Retinal pigment epithelial cell (primary cell): ENCODE measurements at regions not wholly inside any gene's neighbourhood (a gene's known extent, or its start where the extent isn't known, plus 50 kb on each side); places are given as distances from the start of the nearest gene placed in this dataset.
"Not testable (repeated sequence)": the region's sequence is repeated elsewhere in the genome, so short reads cannot be mapped to it uniquely, and the experiment has no call there.

Experiments
- DNase-seq: peaks from one replicate; pipeline ENCODE4 v3.0.0-alpha.2; 2010; ENCODE audit warnings: low read depth
- H3K4me3 ChIP-seq: 2 replicates; pipeline ENCODE4 v1.5.1; 2011; ENCODE audit warnings: mild to moderate bottlenecking, low read length, control low read depth, moderate library complexity
- CTCF ChIP-seq: conservative IDR thresholded peaks from 2 replicates; pipeline ENCODE4 v1.5.1; 2011; ENCODE audit warnings: low read depth, low read length, control low read depth, inconsistent platforms

- DNase-seq: no peak
- no peak for TF ChIP-seq CTCF
- H3K4me3 ChIP-seq: no peak overlapping the region
Observed at GRCh38 chr7:69377191-69377590, 221.1 kb upstream of the AUTS2 start.

DNA sequence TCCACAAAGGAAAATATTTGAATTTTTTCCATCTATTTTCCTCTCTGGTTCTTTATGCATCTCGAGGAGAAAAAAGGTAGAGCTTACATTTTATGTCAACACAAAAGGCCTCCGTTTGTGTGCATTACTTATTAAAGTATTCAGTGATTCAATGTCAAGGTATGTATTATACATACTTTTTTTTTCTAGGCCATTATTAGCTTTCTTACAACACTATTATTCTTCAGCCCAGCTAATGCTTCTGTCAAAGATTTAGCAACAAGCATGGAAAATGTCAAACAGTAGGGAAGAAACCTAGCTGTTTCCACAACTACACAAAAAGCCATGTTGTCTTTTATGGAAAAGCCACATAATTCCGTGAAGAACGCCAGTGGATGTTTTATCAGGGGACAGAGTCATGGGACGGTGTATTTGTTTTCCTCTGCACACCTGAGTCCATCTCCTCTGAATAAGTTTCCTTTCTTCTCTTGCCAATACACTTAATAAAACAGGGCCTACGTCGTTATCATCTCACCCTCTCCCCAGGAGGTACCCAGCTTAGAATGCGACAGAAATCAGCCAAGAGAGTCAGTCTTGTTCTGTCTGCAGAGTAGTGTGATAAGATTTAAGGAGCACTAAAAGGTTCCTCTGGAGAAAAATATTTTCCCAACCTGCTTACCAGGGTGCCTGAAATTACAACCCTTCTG is 209.7 kb upstream of the AUTS2 start:
- no peak for TF ChIP-seq CTCF
- DNase-seq: no peak
- no peak overlapping the region for H3K4me3 ChIP-seq

DNA sequence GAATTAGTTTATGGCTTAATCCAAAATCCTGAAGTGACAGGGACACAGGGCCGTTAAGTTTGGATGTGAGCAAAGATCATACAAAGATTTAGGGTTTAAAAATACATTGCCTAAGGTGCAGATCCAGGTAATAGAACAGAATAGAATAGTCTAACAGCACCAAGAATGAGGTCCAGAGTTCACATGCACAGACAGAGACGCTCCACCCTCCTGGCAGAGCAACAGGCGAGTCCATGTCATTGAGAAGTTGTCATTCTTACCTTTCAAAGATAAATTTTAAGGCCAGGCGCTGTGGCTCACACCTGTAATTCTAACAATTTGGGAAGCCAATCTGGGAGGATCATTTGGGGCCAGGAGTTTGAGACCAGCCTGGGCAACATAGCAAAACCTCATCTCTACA is 209.1 kb upstream of the AUTS2 start:
- no peak overlapping the region for H3K4me3 ChIP-seq
- no peak for DNase-seq
- no peak for TF ChIP-seq CTCF

GRCh38 chr7:69393912-69394311 is 204.4 kb upstream of the AUTS2 start:
- H3K4me3 ChIP-seq, DNase-seq: not testable (repeated sequence)

DNA sequence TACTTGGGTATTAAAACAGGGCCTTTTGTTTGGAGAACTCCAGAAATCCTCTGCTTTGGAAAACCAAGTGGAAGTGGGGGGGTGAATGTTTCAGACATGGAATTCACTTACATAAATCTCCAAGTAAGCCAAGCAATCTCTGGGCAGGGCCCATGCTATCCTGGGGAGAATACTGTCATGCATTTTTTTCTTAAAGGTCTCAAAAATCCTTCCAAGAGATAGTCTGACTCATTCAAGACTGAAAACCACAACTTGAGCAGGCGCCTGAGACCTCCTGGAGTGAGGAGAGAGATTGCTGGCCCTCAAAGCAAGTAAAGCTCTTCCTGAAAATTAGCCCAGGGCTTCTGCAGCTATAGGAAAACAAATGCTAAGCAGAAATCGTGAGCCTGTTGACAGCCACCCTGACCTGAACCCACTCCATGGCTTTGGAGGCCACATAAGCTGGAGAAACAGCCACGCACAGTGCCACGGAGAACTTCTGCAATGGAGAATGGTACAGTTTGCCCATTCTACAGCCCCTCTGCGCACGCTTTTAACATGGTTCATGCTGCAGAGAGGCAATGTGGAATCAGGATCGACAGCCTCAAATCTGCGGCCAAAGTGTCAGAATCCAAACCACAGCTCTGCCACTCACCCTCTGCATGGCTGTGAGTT is 203.1 kb upstream of the AUTS2 start:
- no peak for TF ChIP-seq CTCF
- DNase-seq: peak; percentile 52
- H3K4me3 ChIP-seq: no peak overlapping the region

DNA sequence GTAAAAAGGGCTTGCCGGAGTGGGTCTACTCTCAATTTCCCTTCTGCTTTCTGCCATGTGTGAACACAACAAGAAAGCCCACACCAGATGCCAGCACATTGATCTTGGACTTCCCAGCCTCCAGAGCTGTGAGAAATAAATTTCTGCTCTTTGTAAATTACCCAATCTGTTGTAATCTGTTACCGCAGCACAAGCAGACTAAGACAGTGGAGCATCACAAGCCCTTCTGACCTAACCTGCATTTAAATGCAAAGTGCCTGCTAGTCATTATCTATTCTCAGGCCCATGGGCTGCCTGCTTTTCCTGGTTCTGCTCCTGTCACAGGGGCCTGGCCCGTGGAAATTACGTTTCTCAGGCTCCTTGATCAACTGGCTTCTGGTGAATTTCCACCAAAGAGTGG is 199.3 kb upstream of the AUTS2 start:
- no peak overlapping the region for H3K4me3 ChIP-seq
- DNase-seq: no peak
- TF ChIP-seq CTCF: no peak

- TF ChIP-seq CTCF: no peak
- no peak for DNase-seq
- H3K4me3 ChIP-seq: no peak overlapping the region
Observed at GRCh38 chr7:69399401-69399800, 198.9 kb upstream of the AUTS2 start.
